WERI-Rb-1 (cell line): ENCODE measurements at regions not wholly inside any gene's neighbourhood (a gene's known extent, or its start where the extent isn't known, plus 50 kb on each side); places are given as distances from the start of the nearest gene placed in this dataset.

Experiments
- DNase-seq: peaks from one replicate; pipeline ENCODE4 v3.0.0-alpha.2; 2020
- H3K27ac ChIP-seq: fragments of 250-450 bp; sonication (Bioruptor Pico); 2 replicates; pipeline ENCODE4 v1.5.1; 2020; ENCODE audit warnings: mild to moderate bottlenecking, moderate library complexity
- H3K27me3 ChIP-seq: fragments of 250-450 bp; sonication (Bioruptor Pico); 2 replicates; pipeline ENCODE4 v1.5.1; 2021; ENCODE audit warnings: mild to moderate bottlenecking, low read depth, moderate library complexity; ENCODE audit not compliant: insufficient read depth, severe bottlenecking
- H3K36me3 ChIP-seq: fragments of 250-450 bp; sonication (Bioruptor Pico); 2 replicates; pipeline ENCODE4 v1.5.1; 2020; ENCODE audit warnings: mild to moderate bottlenecking, moderate library complexity
- H3K4me3 ChIP-seq: 2 replicates; pipeline ENCODE4 v1.5.1; 2011; ENCODE audit warnings: low read depth, mild to moderate bottlenecking, control low read depth, low read length
- H3K9me3 ChIP-seq: fragments of 250-450 bp; sonication (Bioruptor Pico); 2 replicates; pipeline ENCODE4 v1.5.1; 2021; ENCODE audit warnings: mild to moderate bottlenecking, moderate library complexity; ENCODE audit not compliant: severe bottlenecking
- TF ChIP-seq, protein P1 (sequence below): IDR thresholded peaks from 2 replicates; pipeline ENCODE4 v1.5.1; 2011; ENCODE audit warnings: low read depth, mild to moderate bottlenecking, control low read depth, inconsistent platforms, low read length

DNA sequence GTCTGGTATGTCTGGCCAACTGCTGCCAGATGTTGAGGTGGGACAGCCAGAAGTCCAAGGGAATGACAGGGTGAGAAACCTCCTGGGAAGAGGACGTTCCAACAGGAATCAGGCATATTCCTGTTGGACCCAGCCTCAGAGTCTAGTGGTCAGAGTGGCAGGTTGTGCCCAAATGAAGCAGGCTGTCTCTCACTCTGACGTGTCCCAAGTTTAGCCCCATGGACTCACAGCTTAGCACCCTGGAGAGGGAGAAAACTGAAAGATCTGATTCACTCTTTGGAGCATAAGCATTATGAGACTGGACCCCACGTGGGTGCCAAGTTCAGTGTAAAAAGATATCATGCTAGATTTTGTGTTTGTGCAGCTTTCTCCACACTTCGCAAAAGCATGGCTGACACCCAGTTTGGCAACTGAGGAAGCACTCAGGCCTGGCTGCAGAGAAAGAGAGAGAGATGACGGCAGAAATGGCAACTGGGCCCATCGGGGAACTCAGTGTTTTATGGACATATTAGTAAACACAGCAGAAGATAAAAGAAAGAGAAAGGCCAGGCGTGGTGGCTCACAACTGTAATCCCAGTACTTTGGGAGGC is 88.2 kb upstream of the LMCD1 start:
- DNase-seq, result no peak
- TF ChIP-seq, protein P1, sequence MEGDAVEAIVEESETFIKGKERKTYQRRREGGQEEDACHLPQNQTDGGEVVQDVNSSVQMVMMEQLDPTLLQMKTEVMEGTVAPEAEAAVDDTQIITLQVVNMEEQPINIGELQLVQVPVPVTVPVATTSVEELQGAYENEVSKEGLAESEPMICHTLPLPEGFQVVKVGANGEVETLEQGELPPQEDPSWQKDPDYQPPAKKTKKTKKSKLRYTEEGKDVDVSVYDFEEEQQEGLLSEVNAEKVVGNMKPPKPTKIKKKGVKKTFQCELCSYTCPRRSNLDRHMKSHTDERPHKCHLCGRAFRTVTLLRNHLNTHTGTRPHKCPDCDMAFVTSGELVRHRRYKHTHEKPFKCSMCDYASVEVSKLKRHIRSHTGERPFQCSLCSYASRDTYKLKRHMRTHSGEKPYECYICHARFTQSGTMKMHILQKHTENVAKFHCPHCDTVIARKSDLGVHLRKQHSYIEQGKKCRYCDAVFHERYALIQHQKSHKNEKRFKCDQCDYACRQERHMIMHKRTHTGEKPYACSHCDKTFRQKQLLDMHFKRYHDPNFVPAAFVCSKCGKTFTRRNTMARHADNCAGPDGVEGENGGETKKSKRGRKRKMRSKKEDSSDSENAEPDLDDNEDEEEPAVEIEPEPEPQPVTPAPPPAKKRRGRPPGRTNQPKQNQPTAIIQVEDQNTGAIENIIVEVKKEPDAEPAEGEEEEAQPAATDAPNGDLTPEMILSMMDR, result no peak
- Histone ChIP-seq H3K4me3 (no peak overlapping the region), H3K27ac (no peak overlapping the region), H3K36me3 (no peaks in the 10 kb centered on the region), H3K9me3 (no peaks in the 10 kb centered on the region), H3K27me3 (no peaks in the 10 kb centered on the region)

DNA sequence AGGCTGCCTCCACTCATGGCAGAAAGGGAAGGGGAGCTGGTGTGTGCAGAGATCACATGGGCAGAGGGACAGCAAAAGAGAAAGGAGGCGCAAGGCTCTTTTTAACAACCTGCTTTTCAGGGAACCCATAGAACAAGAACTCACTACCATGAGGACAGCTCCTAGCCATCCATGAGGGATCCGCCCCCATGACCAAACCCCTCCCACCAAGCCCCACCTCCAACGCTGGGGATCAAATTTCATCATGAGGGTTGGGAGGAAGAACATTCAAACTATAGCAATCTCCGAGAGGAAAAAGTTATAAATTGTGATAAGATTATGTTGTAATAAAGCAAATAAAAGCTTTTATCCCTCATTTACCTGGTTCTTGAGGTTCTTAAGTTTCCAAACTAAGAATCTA is 84.7 kb upstream of the LMCD1 start:
- no peak overlapping the region for H3K4me3 ChIP-seq
- DNase-seq, result peak; percentile 17
- TF ChIP-seq, protein P1, result no peak
- H3K9me3 ChIP-seq, result no peaks in the 10 kb centered on the region
- H3K27ac ChIP-seq, result no peak overlapping the region
- no peaks in the 10 kb centered on the region for H3K27me3 ChIP-seq
- H3K36me3 ChIP-seq, result no peaks in the 10 kb centered on the region

DNA sequence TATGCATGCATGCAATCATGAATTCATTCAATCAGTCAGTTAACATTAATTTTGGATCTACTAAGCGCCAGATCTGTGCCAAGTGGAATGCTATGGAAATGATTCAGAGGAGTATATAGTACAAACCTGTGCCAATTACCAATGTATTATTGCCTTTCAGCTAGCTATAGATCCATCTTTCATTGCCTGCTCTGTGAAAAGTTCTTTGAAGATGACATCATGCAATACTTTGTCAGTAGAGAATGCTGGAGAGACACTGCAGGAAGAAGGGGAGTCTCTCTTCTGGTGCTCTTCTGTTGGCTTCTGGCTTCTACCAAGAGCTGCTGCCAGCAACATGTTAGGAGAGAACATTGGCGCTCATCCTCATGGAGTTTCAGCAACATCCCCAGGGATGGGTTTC is 81.0 kb upstream of the LMCD1 start:
- no peak overlapping the region for H3K27ac ChIP-seq

DNA sequence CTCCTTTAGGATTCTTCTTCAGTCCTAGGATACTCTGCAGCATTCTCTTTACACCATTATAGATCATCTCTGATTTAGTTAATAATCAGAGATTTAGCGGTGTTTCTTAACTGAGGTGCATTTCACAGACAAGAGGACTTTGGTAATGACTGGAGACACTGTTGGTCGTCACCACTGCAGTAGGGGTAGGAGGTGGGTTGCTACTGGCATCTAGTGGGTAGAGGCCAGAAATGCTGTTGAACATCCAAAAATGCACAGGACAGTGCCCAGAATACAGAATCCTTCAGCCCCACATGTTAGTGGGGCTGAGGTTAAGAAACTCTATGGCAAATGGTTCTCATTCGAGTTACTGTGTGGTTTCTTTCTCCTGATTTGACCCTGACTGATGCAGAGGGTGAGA is 80.4 kb upstream of the LMCD1 start:
- no peaks in the 10 kb centered on the region for H3K9me3 ChIP-seq
- no peaks in the 10 kb centered on the region for H3K36me3 ChIP-seq
- no peaks in the 10 kb centered on the region for H3K27me3 ChIP-seq
- DNase-seq, result peak; percentile 34
- no peak overlapping the region for H3K4me3 ChIP-seq
- TF ChIP-seq, protein P1, result peak; percentile 61
- no peak overlapping the region for H3K27ac ChIP-seq

More for the DNA sequence above, 81.0 kb upstream of the LMCD1 start:
- no peaks in the 10 kb centered on the region for H3K9me3 ChIP-seq
- TF ChIP-seq, protein P1, result no peak
- no peak for DNase-seq
- no peak overlapping the region for H3K4me3 ChIP-seq
- no peaks in the 10 kb centered on the region for H3K36me3 ChIP-seq
- no peaks in the 10 kb centered on the region for H3K27me3 ChIP-seq

DNA sequence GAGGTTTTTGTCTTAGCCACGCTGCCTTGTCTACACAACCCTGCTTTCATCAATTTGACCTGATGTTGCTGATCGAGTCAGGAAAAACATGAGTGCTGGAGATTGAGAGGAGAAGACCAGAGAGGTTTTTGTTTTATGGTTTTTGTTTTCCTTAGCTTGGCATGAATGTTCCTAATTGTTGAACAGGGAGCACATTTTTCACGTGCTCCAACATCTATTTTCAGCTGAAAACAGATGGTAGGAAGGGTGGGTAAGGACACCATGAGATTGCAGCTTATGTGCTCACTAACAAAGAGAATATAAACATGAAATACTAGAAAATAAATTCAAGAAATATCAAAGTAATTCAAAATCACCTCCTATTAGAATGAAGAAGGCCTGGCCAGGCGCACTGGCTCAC is 79.9 kb upstream of the LMCD1 start:
- Histone ChIP-seq H3K27me3 (no peaks in the 10 kb centered on the region), H3K36me3 (no peaks in the 10 kb centered on the region), H3K4me3 (no peak overlapping the region), H3K9me3 (no peaks in the 10 kb centered on the region), H3K27ac (no peak overlapping the region)
- DNase-seq, result no peak
- TF ChIP-seq, protein P1, result no peak

DNA sequence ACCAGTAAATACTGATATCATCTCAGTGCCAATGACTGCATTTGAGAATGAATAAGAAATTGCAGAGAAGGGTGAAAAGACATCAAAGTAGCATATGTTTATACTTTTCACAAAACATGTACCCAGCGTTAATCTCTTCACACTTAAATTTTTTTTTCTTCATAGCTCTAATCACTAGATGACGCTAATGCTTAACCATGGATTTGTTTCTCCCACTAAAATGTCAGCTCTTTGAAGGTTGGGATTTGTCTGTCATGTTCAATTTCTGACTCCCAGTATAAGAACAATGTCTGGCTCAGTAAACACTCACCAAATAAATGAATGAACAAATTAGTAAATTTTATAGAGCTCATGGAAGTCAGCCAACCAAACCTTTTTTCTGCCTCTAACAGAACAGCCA is 78.3 kb upstream of the LMCD1 start:
- no peaks in the 10 kb centered on the region for H3K36me3 ChIP-seq
- no peak overlapping the region for H3K4me3 ChIP-seq
- no peaks in the 10 kb centered on the region for H3K9me3 ChIP-seq
- H3K27me3 ChIP-seq, result no peaks in the 10 kb centered on the region
- H3K27ac ChIP-seq, result no peak overlapping the region
- DNase-seq, result no peak
- TF ChIP-seq, protein P1, result no peak
